ENCODE measurements at regions not wholly inside any gene's neighbourhood (a gene's known extent, or its start where the extent isn't known, plus 50 kb on each side); places are given as distances from the start of the nearest gene placed in this dataset.

- TF ChIP-seq CTCF (IDR thresholded peaks at IDR 0.05) = no peak
- Mint-ChIP-seq H3K27ac (ENCODE audit: unreplicated experiment) (no peak overlapping the region), H3K27me3 (ENCODE audit: unreplicated experiment) (peaks cover 14% of the 10 kb centered on the region), H3K36me3 (ENCODE audit: unreplicated experiment) (no peaks in the 10 kb centered on the region), H3K4me1 (ENCODE audit: unreplicated experiment) (no peaks in the 10 kb centered on the region), H3K9me3 (ENCODE audit: unreplicated experiment) (no peaks in the 10 kb centered on the region), H3K4me3 (ENCODE audit: unreplicated experiment) (no peak overlapping the region)
- no peak for DNase-seq (ENCODE audit: extremely low spot score, unreplicated experiment)
Measured at GRCh38 chr7:25994433-25994994, 157.5 kb upstream of the NFE2L3 start.

GRCh38 chr7:25995216-25995615, 156.8 kb upstream of the NFE2L3 start:
- H3K4me1 Mint-ChIP-seq (ENCODE audit: unreplicated experiment) = no peaks in the 10 kb centered on the region
- no peaks in the 10 kb centered on the region for H3K9me3 Mint-ChIP-seq (ENCODE audit: unreplicated experiment)
- no peaks in the 10 kb centered on the region for H3K36me3 Mint-ChIP-seq (ENCODE audit: unreplicated experiment)
- TF ChIP-seq CTCF (IDR thresholded peaks at IDR 0.05) = no peak
- no peak for DNase-seq (ENCODE audit: extremely low spot score, unreplicated experiment)
- no peak overlapping the region for H3K27ac Mint-ChIP-seq (ENCODE audit: unreplicated experiment)
- no peak overlapping the region for H3K4me3 Mint-ChIP-seq (ENCODE audit: unreplicated experiment)
- H3K27me3 Mint-ChIP-seq (ENCODE audit: unreplicated experiment) = peaks cover 14% of the 10 kb centered on the region

GRCh38 chr7:25996006-25996408, 156.0 kb upstream of the NFE2L3 start:
- Mint-ChIP-seq H3K27ac (ENCODE audit: unreplicated experiment) (no peak overlapping the region), H3K4me1 (ENCODE audit: unreplicated experiment) (no peaks in the 10 kb centered on the region), H3K4me3 (ENCODE audit: unreplicated experiment) (no peak overlapping the region), H3K36me3 (ENCODE audit: unreplicated experiment) (no peaks in the 10 kb centered on the region), H3K27me3 (ENCODE audit: unreplicated experiment) (peaks cover 14% of the 10 kb centered on the region), H3K9me3 (ENCODE audit: unreplicated experiment) (no peaks in the 10 kb centered on the region)
- DNase-seq (ENCODE audit: extremely low spot score, unreplicated experiment) = no peak
- TF ChIP-seq CTCF (IDR thresholded peaks at IDR 0.05) = no peak

- H3K27me3 Mint-ChIP-seq (ENCODE audit: unreplicated experiment) = peaks cover 7% of the 10 kb centered on the region
- H3K4me1 Mint-ChIP-seq (ENCODE audit: unreplicated experiment) = no peaks in the 10 kb centered on the region
- H3K27ac Mint-ChIP-seq (ENCODE audit: unreplicated experiment) = no peak overlapping the region
- no peaks in the 10 kb centered on the region for H3K36me3 Mint-ChIP-seq (ENCODE audit: unreplicated experiment)
- no peak for TF ChIP-seq CTCF (IDR thresholded peaks at IDR 0.05)
- no peak for DNase-seq (ENCODE audit: extremely low spot score, unreplicated experiment)
- no peaks in the 10 kb centered on the region for H3K9me3 Mint-ChIP-seq (ENCODE audit: unreplicated experiment)
- H3K4me3 Mint-ChIP-seq (ENCODE audit: unreplicated experiment) = no peak overlapping the region
Measured at GRCh38 chr7:25998499-25998898, 153.5 kb upstream of the NFE2L3 start.

GRCh38 chr7:26000841-26001240, 151.2 kb upstream of the NFE2L3 start:
- no peaks in the 10 kb centered on the region for H3K9me3 Mint-ChIP-seq (ENCODE audit: unreplicated experiment)
- H3K4me3 Mint-ChIP-seq (ENCODE audit: unreplicated experiment) = no peak overlapping the region
- H3K36me3 Mint-ChIP-seq (ENCODE audit: unreplicated experiment) = no peaks in the 10 kb centered on the region
- no peak for DNase-seq (ENCODE audit: extremely low spot score, unreplicated experiment)
- H3K27ac Mint-ChIP-seq (ENCODE audit: unreplicated experiment) = no peak overlapping the region
- no peak for TF ChIP-seq CTCF (IDR thresholded peaks at IDR 0.05)
- no peaks in the 10 kb centered on the region for H3K4me1 Mint-ChIP-seq (ENCODE audit: unreplicated experiment)
- peaks cover 3% of the 10 kb centered on the region for H3K27me3 Mint-ChIP-seq (ENCODE audit: unreplicated experiment)
